ENCODE measurements at regions not wholly inside any gene's neighbourhood (a gene's known extent, or its start where the extent isn't known, plus 50 kb on each side); places are given as distances from the start of the nearest gene placed in this dataset.
"Not testable (repeated sequence)": the region's sequence is repeated elsewhere in the genome, so short reads cannot be mapped to it uniquely, and the experiment has no call there.

DNA sequence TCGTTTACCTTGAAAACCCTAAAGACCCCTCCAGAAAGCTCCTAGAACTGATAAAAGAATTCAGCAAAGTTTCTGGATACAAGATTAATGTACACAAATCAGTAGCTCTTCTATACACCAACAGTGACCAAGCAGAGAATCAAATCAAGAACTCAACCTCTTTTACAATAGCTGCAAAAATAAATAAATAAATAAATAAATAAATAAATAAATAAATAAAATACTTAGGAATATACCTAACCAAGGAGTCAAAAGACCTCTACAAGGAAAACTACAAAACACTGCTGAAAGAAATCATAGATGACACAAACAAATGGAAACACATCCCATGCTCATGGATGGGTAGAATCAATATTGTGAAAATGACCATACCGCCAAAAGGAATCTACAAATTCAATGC, 186.8 kb upstream of the EOLA2 start:
- not testable (repeated sequence) for DNase-seq

DNA sequence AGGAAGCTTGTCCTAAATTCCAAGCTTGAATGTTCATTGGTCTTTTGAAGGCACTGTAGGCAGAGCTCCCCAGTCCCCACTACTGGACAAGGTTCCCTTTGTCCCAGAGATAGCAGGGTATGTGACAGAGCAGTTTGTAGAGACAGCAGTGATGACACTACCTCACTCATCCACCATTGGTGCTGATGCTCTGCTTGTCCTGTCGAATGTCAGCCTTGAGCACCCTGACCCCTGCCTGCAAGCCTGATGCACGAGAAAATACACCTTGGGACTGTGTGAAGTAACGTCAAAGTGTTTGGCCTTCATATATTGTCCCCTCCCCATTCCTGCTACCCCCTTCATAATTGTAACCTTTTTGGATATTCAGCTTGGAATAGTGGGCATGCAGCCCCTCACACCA, 188.9 kb upstream of the EOLA2 start:
- DNase-seq: no peak

DNA sequence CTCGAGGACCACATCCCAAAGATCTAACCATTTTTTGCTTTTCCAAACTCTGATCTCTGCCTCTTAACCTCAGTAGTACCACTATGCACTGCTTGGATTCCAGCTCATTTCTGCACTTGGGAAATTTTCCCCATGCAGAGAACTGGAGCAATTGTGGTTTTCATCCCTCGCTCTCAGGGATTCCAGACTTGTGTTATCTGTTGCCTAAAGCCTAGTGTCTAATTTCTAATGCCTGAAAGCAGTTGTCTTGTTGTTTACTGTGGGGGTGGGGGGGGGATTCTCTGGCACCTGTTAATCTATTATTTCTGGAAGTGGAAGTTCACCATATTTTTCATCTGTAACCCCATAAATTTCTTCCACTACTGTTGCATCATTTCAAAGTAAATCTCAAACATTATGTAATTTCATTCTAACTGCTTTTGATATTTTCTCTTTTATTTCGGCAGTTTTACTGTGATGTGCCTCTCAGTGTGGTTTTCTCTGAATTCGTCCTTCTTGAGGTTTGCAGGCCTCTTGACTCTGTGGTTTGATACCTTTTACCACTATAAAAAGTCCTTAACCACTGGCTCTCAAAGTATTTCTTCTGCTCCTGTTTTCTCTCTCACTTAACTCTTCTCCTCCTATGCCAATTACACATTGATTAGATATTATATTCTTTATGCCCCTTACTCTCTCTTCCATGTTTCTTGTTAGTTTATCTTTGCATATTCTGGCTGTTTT, 205.6 kb upstream of the EOLA2 start:
- DNase-seq: no peak

DNA sequence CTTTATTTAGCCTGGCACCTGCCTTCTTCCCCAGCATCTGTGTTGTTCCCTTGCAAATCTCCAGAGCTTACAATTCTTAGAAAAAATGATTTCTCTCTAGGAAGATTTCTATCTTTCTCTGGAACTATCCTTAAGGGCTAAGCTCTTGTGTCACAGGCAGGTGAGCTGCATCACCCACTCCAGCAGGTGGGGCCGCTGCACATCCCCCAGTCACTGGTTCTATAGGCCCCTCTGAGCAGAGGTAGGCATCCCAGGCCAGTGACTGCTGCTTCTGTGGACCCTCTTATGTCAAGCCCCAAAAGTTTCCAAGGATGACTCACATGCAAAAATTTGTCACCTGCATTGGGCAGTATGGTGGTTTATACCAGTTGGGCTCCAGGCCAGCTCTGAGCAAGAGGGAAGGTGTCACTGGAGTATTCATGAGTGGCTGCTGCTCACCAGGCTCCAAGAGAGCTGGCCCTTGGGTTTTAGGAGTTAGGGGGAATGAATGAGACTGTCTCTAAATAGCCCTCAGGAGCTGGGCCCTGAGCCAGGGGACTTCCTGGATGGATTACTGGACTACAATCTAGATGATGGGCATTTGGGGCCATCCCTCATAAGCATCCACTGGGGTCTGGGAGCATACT, 208.1 kb upstream of the EOLA2 start:
- DNase-seq: no peak

DNA sequence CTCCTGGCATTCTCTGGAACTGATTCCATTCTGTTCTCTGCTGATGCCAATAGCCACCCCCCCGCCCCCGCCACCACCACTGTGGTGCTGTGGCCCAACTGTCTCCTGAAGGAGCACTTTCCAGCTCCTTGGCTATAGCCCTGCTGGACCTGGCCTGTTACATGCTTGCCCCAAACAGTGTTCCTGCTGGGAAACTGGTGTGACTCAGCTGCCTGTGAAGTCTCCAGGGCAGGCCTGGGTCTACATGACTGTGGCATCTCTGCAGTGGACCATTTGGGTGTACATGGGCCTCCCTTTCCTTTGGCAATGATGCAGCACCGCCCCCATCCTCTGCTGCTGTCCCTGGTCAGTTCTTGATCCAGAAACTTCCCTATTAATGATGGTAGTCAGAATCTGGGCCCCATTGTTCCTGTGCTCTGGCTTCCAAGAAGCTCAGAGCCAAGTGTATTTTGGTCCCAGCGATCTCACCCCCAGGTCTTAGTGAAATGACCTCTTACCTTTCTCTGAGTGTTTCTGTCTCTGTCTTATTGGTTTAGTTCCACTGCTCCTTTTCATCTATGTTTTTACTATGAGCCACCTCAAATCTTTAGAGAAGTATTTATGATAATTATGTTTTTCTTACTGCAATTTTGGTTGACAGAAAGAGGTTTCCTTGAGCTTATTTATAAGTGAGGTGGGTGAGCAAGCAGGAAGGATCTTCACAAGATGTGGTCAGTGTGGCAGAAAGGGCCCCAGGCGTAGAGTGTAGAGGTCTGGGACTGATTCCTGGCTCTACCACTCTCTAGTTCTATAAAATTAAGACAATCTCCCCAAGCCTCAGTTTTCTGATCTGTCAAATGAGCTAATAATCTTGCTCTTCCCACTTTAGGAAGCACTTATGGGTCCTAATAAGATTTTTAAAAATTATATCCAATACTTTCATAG, 210.7 kb upstream of the EOLA2 start:
- DNase-seq: no peak

DNA sequence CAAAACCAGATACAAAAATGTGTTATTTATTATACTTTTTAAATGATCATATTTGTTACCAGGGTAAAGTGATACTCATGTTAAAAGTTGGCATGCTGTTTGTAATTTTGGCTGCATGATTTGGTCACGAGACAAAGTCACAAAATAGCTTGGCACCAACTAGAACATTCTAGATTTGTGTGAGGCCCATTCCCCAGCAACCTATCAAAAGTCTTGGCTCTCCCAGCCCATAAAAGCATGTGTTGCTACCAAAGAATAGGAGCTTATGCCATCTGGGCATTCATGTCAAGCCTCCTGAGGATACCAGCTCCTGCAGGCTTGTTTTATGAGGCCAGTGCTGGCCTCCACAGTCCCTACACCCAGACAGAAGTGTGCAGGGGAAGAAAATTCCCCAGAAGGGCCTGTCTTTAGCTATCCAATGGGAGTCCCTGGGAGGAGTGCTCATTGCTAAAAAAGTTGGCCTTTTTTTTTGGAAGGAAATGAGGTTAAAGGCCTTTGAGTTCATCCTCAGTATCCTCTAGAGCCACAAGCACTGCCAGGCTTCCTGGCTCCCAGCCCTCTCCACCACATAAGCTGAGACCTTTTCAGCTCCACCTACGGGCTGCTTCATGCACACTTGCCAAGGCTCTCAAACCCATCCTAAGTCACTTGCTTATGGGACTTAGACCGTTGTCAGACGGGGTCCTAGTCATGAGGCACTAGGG, 211.9 kb upstream of the EOLA2 start:
- no peak for DNase-seq

DNA sequence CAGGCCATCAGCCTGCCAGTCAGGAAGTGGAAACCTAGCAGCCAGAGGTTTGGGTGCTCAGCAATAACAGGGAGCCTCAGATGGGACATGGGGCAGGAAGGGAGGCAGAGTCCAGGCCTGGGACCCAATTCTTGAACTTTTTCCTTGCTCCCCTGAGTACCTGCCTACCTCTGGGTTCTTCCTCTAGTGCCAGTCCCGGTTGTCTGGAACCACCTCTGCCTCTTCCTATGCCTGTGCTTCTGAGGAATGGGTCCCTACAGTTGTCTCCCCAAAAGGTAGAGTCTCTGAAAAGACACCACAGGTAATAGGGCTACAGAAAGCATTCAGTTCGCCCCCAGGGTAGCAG, 212.4 kb upstream of the MAMLD1 start:
- no peak for DNase-seq

DNA sequence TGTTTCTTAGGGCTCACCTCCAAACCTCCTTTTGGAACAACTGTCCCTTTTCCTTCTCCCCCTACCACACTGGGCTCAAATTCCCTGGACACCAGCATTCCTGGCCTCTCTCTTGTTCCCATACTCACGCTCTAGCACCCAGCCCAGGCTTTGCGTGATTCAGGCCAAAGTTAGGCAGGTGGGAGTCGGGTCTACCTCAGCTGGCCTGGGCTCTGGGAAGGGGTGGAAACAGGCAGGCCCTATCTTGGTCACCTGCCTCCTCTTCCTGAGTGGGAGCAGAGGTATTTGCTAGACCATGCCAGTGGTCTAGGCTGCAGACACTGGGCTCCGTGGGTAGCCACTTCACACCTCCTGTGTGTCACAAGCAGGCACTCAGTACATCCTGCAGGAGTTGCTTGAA, 211.1 kb upstream of the MAMLD1 start:
- DNase-seq: no peak

DNA sequence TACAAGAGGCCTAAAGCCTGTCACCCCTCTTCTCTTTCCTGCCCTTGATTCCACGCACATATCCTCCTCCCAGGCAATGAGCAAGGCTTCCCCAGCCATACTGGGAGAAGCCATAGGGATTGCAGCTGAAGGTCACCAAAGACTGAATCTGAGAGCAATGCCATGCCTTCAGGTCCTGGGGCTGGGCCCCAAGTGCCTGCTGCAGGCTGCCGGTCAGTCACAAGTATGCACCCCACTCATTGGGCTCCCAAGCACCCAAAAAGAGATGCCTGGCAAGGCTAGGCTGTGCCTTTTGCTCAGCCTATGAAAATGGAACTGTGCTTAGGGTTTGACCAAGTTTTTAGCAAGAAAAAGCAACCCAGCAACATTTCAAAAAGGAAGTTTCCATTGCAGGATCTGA, 210.6 kb upstream of the MAMLD1 start:
- no peak for DNase-seq

DNA sequence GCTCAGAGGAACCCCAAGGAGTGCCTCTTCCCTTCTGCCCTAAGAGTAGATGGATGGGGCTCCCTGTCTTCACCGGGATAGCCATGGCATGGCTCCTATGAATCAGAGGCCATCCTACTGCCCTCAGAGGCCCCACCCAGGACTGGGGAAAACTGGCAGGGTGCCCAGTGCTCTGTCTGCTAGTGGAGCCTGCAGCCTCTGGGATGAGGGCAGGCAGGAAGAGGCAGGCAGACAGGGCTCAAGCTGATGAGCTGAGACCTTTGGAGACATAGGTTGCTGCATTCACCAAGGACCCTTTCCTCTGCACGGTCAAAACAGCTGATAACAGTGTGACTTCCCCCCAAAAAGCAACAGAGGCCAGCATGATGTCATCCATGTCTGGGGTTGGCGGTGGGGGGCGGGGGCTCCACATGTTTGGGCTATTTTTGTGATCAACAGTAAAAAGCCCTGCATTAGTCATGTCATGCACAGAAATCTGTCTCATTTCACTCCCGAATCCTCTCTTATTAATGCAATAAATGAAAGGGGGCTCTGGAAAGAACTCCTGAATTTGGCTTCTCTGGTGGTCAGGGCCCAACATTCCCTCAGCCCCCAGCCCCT, 207.6 kb upstream of the MAMLD1 start:
- peak; percentile 64 for DNase-seq

DNA sequence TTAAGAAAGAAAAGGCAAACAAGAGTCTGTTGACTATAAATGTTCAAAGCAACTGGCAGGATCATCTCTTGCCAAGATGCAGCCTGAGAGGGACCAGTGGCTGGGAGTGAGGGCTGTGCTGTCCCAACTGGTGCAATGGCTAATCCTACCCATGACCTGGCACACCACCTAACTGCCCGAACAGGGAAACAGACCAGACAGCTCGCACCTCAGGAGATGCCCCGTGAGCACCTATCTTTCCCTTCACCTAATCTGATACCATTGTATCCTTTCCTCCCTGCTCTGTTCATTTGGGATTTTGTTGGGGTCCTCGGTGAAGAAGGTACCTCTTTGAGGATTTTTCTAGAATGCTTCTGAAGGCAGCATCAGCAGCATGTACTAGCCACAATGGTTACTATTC, 206.5 kb upstream of the MAMLD1 start:
- DNase-seq: no peak

DNA sequence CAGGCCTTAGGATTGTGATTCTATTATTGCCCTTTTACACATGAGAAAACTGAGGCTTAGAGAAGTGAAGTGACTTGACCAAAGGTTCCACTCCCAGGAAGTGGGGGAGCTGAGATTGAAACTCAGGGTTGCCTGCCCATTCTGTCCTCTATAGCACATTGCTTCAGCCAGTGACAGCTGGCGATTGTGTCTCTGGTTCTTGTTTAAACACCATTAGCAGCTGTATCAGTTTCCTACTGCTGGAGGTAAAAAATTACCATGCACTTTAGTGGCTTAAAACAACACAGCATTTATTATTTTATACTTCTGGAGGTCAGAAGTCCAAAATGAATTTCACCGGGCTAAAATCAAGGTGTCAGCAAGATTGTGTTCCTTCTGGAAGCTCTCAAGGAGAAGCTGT, 205.8 kb upstream of the MAMLD1 start:
- no peak for DNase-seq

DNA sequence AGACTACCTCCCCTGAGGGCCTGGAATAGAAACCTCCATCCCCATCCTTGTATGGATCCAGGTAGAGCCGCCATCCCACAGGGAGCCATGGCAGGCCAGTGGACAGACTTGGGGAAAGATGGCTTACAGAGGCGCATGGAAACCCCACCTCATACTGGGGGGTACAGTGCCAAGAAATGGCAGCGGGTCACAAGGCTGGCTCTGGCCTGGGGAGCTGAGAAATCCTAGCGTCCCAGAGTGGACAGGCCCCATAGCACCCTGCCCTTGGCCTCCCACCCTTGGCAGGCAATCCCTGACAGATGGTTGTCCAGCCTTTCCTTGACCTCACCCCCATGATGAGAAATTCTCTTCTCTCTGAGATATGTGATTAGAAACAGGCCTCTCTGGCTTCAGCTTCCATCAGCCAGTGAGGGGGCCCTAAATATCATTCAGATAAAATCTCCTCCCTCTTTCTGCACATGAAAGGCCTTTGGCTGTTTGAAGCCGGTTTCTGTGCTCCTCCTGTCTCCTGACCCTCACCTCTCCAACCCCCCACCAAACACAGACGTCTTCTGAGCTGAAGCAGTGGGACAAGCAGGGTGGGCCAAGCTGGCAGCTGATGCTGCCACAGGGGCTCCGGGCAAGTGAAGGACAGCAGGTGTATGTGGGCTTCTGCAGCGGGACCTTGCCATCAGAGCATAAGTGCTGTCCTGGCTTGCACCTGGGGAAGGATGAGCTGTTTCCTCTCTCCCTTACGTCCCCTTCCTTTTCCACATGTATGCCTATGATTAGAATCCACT, 204.4 kb upstream of the MAMLD1 start:
- DNase-seq: no peak

DNA sequence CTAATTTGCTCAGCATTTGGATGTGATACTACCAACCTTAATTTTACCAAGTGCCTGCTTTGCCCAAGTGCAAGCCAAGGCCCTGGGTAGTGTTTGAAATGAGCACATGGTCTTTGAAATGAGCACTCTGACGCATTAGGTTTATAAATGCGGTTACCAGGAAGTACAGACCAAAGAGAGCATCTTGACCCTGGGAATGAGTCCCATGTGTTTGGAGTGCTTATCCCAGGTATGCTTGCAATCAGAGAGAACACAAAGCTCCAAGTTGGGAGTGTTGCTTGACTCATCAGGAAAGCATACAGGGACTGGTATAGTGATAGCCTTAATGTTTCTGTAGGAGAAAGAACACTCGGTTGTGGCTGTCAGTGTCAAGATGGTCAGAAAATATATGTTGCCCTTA, 203.6 kb upstream of the MAMLD1 start:
- DNase-seq: peak; percentile 13

DNA sequence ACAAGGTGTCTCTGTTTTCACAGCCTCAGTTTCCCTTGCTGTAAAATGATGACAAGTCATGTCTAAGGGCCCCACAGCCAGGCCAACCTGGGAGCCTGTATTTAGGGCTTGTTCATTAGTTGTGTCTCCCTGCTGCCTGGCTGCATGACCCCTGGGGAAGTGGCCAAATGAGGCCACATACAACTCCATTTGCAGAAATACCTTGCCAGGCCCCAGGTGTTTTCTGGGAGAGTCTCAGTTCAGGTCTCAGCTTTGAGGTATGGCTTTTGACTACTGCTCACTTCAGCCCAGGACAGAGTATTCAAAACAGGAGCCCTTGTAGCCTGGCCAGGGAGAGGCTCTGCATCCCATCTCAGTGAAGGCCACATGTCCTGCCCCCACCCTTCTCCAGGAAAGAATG, 202.5 kb upstream of the MAMLD1 start:
- no peak for DNase-seq

DNA sequence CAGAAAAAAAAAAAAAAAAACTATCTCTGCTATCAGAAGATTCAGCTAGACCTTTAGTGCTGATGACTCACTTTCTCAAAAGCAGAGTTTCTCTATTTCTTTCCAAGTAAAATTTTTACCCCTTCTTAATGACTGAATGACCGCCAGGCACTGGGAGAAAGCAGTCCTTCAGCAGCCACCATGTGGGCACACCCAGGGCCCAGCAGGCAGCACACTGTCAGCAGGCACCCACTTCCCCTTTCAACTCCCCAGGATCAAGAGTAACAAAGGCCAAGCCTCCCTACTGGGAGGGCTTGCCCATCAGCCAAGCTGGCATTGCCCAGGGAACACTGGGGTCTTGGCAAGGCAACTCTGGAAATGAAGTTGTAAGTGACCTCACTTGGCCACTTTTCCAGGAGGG, 201.9 kb upstream of the MAMLD1 start:
- DNase-seq: peak; percentile 4

DNA sequence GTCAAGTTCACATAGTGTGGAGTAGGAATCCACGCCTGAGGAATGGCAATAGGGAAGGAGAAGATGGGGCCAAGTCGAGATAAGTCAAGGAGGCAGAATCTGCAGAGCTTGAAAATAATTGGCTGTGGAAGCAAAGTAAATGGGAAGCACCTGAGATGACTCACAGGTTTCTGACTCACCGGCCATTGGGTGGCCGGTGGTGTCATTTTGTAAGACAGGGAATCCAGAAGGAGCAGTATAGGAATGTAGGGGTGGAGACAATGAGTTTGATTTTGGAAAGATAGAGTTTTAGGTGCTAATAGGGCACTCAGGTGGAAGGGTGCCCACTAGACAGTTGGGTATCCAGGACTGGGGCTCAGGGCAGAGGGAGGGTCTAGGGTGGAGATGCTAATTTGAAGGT, 201.0 kb upstream of the MAMLD1 start:
- no peak for DNase-seq

DNA sequence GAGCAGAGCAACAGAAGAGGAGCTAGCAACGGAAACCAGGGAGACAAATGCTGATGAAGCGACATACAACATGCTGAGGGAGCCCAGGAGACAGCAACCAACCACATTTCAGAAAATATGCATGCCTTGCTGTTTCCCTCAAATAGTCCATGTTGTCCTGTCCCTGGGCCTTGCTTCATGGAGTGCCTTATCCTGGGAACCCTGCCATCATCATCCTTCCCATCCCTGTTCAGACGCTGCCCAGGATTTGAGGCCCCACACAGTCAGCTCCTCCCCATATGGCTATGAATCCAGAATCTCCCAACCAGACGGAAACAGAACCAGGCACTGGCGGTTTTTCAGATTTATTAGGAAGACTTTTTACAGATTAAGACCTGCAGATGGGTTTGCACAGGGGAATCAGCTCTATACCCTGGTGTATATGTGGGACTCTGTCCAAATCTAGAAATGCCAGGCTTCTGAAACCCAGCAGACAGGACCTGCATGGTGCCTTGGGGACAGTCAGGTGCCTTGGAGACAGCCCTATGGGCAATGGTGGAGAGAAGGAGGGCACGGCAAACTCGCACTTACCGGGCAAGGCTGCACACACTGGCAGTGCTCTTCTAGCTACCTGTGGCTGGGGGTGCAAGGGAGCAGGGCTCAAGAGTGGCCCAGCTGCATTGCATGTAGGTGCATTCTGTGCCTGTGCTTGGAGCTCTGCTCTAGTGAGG, 199.7 kb upstream of the MAMLD1 start:
- DNase-seq: peak; percentile 50

DNA sequence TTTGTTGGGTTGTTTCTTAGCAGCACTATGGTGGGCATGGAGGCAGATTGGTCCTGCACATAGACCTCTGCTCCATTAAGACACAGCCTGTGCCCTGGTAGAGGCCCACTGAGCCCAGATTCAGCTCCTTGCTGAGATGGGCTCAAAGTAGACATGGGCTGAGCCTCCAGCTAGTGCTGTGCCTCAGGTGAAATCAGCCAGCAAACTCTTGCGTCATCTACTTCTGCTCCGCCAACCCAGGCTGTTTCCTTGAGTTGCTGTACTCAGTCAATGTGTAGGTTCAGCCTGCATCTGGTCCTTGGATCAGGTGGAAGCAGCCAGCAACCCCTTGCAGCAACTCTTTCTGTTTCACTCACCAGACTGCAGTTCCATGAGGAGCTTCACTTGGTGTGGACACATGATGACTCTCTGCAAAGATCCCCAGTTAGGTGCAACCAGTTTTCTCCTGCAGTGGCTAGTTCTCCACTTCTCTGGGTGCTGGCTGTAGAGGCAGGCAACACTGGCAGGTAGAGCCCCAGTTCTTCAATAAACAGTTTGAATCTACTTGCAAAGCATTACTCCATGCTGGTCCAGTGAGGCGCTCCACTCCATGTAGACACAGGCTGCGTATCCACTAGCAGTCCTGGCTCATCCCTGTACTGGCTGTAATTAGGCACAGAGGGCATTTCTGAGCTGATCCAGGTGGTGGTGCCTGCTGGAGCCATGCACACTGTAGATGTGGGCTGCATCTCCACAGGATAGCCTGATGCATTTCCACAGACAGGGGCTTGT, 199.0 kb upstream of the MAMLD1 start:
- no peak for DNase-seq

DNA sequence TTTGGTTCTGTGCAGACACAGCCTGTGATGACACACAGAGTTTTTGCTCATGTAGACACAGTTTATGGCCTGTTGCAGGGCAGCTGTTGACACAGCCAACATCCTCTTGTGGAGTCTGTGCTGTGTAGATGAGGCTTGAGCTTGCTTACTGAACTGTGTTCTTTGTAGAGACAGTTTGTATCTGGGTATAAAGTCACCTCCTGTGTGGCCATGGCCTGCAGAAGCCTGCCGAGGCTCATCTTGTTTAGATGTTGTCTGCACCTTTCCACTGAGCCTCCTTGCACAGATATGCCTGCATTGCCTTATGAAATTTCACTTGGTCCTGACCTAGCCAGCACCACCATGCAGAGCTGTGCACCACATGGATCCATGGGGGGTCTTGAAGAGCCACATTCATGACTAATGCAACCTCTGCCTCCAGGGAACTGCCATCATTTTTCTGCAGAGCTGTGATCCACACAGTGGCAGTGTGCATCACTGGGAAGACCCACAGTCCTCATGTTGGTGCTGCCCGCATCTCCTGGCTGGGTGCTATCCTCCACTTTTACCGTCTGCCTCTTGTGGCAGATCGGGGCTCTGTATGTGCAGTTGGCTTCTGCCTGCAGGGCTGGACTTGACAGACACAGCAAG, 198.0 kb upstream of the MAMLD1 start:
- peak; percentile 2 for DNase-seq
